HG03159 (cell line): ENCODE measurements at regions not wholly inside any gene's neighbourhood (a gene's known extent, or its start where the extent isn't known, plus 50 kb on each side); places are given as distances from the start of the nearest gene placed in this dataset.
"Not testable (repeated sequence)": the region's sequence is repeated elsewhere in the genome, so short reads cannot be mapped to it uniquely, and the experiment has no call there.

ENCODE experiments used
- ATAC-seq: cut with Tn5 transposase; IDR thresholded peaks from one replicate; pipeline ENCODE4 v1.9.1; 2021; ENCODE audit warnings: mild to moderate bottlenecking, moderate library complexity; ENCODE audit not compliant: unreplicated experiment

GRCh38 chr9:80797831-80798688, 891.3 kb downstream of the TLE1 start:
- ATAC-seq = no peak

GRCh38 chr9:80797101-80797829, 892.1 kb downstream of the TLE1 start:
- ATAC-seq = no peak

- ATAC-seq = no peak
Observed at GRCh38 chr9:80796632-80797031, 892.7 kb downstream of the TLE1 start.

GRCh38 chr9:80794197-80794596, 895.1 kb downstream of the TLE1 start:
- ATAC-seq = no peak

- no peak for ATAC-seq
Observed at GRCh38 chr9:80793706-80794105, 895.6 kb downstream of the TLE1 start.

- ATAC-seq = no peak
Observed at GRCh38 chr9:80792726-80793125, 896.6 kb downstream of the TLE1 start.

- no peak for ATAC-seq
Observed at GRCh38 chr9:80791836-80792235, 897.5 kb downstream of the TLE1 start.

- ATAC-seq = no peak
Observed at GRCh38 chr9:80790764-80791163, 898.6 kb downstream of the TLE1 start.

GRCh38 chr9:80789831-80790230, 899.5 kb downstream of the TLE1 start:
- ATAC-seq = no peak

- ATAC-seq = no peak
Observed at GRCh38 chr9:80787636-80788035, 901.7 kb downstream of the TLE1 start.

GRCh38 chr9:80784647-80785046, 904.7 kb downstream of the TLE1 start:
- no peak for ATAC-seq

GRCh38 chr9:80775971-80776370, 913.4 kb downstream of the TLE1 start:
- ATAC-seq = no peak

GRCh38 chr9:80775530-80775929, 913.8 kb downstream of the TLE1 start:
- no peak for ATAC-seq

GRCh38 chr9:80771555-80772347, 917.6 kb downstream of the TLE1 start:
- ATAC-seq = no peak

- no peak for ATAC-seq
Observed at GRCh38 chr9:80763536-80763935, 925.8 kb downstream of the TLE1 start.

- ATAC-seq = no peak
Observed at GRCh38 chr9:80755586-80755985, 933.8 kb downstream of the TLE1 start.

GRCh38 chr9:80747056-80747455, 942.3 kb downstream of the TLE1 start:
- not testable (repeated sequence) for ATAC-seq

- no peak for ATAC-seq
Observed at GRCh38 chr9:80732506-80732905, 956.8 kb downstream of the TLE1 start.

GRCh38 chr9:80720579-80720978, 968.8 kb downstream of the TLE1 start:
- ATAC-seq = no peak

- no peak for ATAC-seq
Observed at GRCh38 chr9:80707120-80707519, 982.2 kb downstream of the TLE1 start.

- ATAC-seq = no peak
Observed at GRCh38 chr9:80701061-80701460, 988.3 kb downstream of the TLE1 start.
